ENCODE measurements at regions not wholly inside any gene's neighbourhood (a gene's known extent, or its start where the extent isn't known, plus 50 kb on each side); places are given as distances from the start of the nearest gene placed in this dataset.
A peak's percentile ranks its signal among the peaks of the same experiment; 100 is the strongest.

GRCh38 chr5:165057145-165057544, 1551.7 kb downstream of the MAT2B start:
- no peak overlapping the region for H3K18ac ChIP-seq (ENCODE audit: low read depth in 1 of 2, low read length in 2 of 2)
- H2AFZ ChIP-seq (ENCODE audit: low read depth, low read length) = no peak overlapping the region
- WGBS = 92% methylated on average over 2 of the region's 2 CpGs
- H2BK12ac ChIP-seq (ENCODE audit: low read length in 2 of 2) = no peak overlapping the region
- no peak overlapping the region for H4K8ac ChIP-seq (ENCODE audit: low read length)
- H3K23ac ChIP-seq (ENCODE audit: low read length in 2 of 2) = no peak overlapping the region
- no peak overlapping the region for H2BK5ac ChIP-seq (ENCODE audit: low read depth, low read length, poor library complexity, severe bottlenecking)
- H3K4ac ChIP-seq (ENCODE audit: low read depth in 1 of 2, low read length in 2 of 2) = no peak overlapping the region
- no peak overlapping the region for H3K4me2 ChIP-seq (ENCODE audit: low read length, poor library complexity, severe bottlenecking)
- H3K27ac ChIP-seq (ENCODE audit: low read length, poor library complexity, severe bottlenecking) = no peak overlapping the region
- H3K9ac ChIP-seq (ENCODE audit: low read length) = no peak overlapping the region
- H2BK120ac ChIP-seq (ENCODE audit: low read depth, low read length) = no peak overlapping the region
- H4K91ac ChIP-seq (ENCODE audit: low read length) = no peak overlapping the region
- H3K36me3 ChIP-seq (ENCODE audit: control insufficient read depth in 1 of 2, insufficient read depth in 2 of 2, low read depth in 1 of 2, low read length in 2 of 2) = no peaks in the 10 kb centered on the region
- no peak overlapping the region for H2AK5ac ChIP-seq (ENCODE audit: low read length, severe bottlenecking)
- no peaks in the 10 kb centered on the region for H3K4me1 ChIP-seq (ENCODE audit: control insufficient read depth, insufficient read depth, low read depth, low read length)
- peak; percentile 2 for DNase-seq
- no peaks in the 10 kb centered on the region for H3K79me1 ChIP-seq (replicated peaks; ENCODE audit: low read length, poor library complexity, severe bottlenecking)
- H2BK15ac ChIP-seq (ENCODE audit: low read depth, poor library complexity, severe bottlenecking) = no peak overlapping the region
- H3K27me3 ChIP-seq (ENCODE audit: control insufficient read depth in 1 of 2, insufficient read depth in 1 of 2, low read length in 2 of 2) = no peaks in the 10 kb centered on the region
- H3K4me3 ChIP-seq (ENCODE audit: insufficient read depth in 1 of 2, low read depth in 1 of 2, low read length in 2 of 2) = no peak overlapping the region
- H3K9me3 ChIP-seq (ENCODE audit: control insufficient read depth, low read length) = no peaks in the 10 kb centered on the region
- no peak overlapping the region for H3K14ac ChIP-seq (ENCODE audit: low read length in 2 of 2)

- DNase-seq = no peak
- Histone ChIP-seq H3K14ac (ENCODE audit: low read length in 2 of 2) (no peak overlapping the region), H2BK15ac (ENCODE audit: low read depth, poor library complexity, severe bottlenecking) (no peak overlapping the region), H3K9ac (ENCODE audit: low read length) (no peak overlapping the region), H3K4me2 (ENCODE audit: low read length, poor library complexity, severe bottlenecking) (no peak overlapping the region), H2BK12ac (ENCODE audit: low read length in 2 of 2) (no peak overlapping the region), H3K4me1 (ENCODE audit: control insufficient read depth, insufficient read depth, low read depth, low read length) (no peaks in the 10 kb centered on the region), H3K23ac (ENCODE audit: low read length in 2 of 2) (no peak overlapping the region), H3K27ac (ENCODE audit: low read length, poor library complexity, severe bottlenecking) (no peak overlapping the region), H2BK120ac (ENCODE audit: low read depth, low read length) (no peak overlapping the region), H3K9me3 (ENCODE audit: control insufficient read depth, low read length) (no peaks in the 10 kb centered on the region), H4K91ac (ENCODE audit: low read length) (no peak overlapping the region), H4K8ac (ENCODE audit: low read length) (no peak overlapping the region), H3K18ac (ENCODE audit: low read depth in 1 of 2, low read length in 2 of 2) (no peak overlapping the region), H2BK5ac (ENCODE audit: low read depth, low read length, poor library complexity, severe bottlenecking) (no peak overlapping the region), H2AFZ (ENCODE audit: low read depth, low read length) (no peak overlapping the region), H3K79me1 (replicated peaks; ENCODE audit: low read length, poor library complexity, severe bottlenecking) (no peaks in the 10 kb centered on the region), H3K36me3 (ENCODE audit: control insufficient read depth in 1 of 2, insufficient read depth in 2 of 2, low read depth in 1 of 2, low read length in 2 of 2) (no peaks in the 10 kb centered on the region), H3K27me3 (ENCODE audit: control insufficient read depth in 1 of 2, insufficient read depth in 1 of 2, low read length in 2 of 2) (no peaks in the 10 kb centered on the region), H3K4ac (ENCODE audit: low read depth in 1 of 2, low read length in 2 of 2) (no peak overlapping the region), H2AK5ac (ENCODE audit: low read length, severe bottlenecking) (no peak overlapping the region), H3K4me3 (ENCODE audit: insufficient read depth in 1 of 2, low read depth in 1 of 2, low read length in 2 of 2) (no peak overlapping the region)
- 100% methylated on average over 2 of the region's 3 CpGs for WGBS
These were observed 1561.4 kb downstream of the MAT2B start for GRCh38 chr5:165066751-165067385.

- H2BK15ac ChIP-seq (ENCODE audit: low read depth, poor library complexity, severe bottlenecking) = no peak overlapping the region
- no peak overlapping the region for H2AK5ac ChIP-seq (ENCODE audit: low read length, severe bottlenecking)
- no peak overlapping the region for H3K4me2 ChIP-seq (ENCODE audit: low read length, poor library complexity, severe bottlenecking)
- WGBS = 78% methylated on average over 2 of the region's 2 CpGs
- no peak overlapping the region for H2BK5ac ChIP-seq (ENCODE audit: low read depth, low read length, poor library complexity, severe bottlenecking)
- H3K4me1 ChIP-seq (ENCODE audit: control insufficient read depth, insufficient read depth, low read depth, low read length) = no peaks in the 10 kb centered on the region
- no peak overlapping the region for H2AFZ ChIP-seq (ENCODE audit: low read depth, low read length)
- no peaks in the 10 kb centered on the region for H3K27me3 ChIP-seq (ENCODE audit: control insufficient read depth in 1 of 2, insufficient read depth in 1 of 2, low read length in 2 of 2)
- H2BK12ac ChIP-seq (ENCODE audit: low read length in 2 of 2) = no peak overlapping the region
- H2BK120ac ChIP-seq (ENCODE audit: low read depth, low read length) = no peak overlapping the region
- no peak overlapping the region for H3K14ac ChIP-seq (ENCODE audit: low read length in 2 of 2)
- no peak overlapping the region for H3K9ac ChIP-seq (ENCODE audit: low read length)
- H3K27ac ChIP-seq (ENCODE audit: low read length, poor library complexity, severe bottlenecking) = no peak overlapping the region
- H3K18ac ChIP-seq (ENCODE audit: low read depth in 1 of 2, low read length in 2 of 2) = no peak overlapping the region
- H4K91ac ChIP-seq (ENCODE audit: low read length) = no peak overlapping the region
- no peaks in the 10 kb centered on the region for H3K36me3 ChIP-seq (ENCODE audit: control insufficient read depth in 1 of 2, insufficient read depth in 2 of 2, low read depth in 1 of 2, low read length in 2 of 2)
- no peaks in the 10 kb centered on the region for H3K79me1 ChIP-seq (replicated peaks; ENCODE audit: low read length, poor library complexity, severe bottlenecking)
- H4K8ac ChIP-seq (ENCODE audit: low read length) = no peak overlapping the region
- no peak overlapping the region for H3K4me3 ChIP-seq (ENCODE audit: insufficient read depth in 1 of 2, low read depth in 1 of 2, low read length in 2 of 2)
- no peak overlapping the region for H3K23ac ChIP-seq (ENCODE audit: low read length in 2 of 2)
- no peak overlapping the region for H3K4ac ChIP-seq (ENCODE audit: low read depth in 1 of 2, low read length in 2 of 2)
- H3K9me3 ChIP-seq (ENCODE audit: control insufficient read depth, low read length) = peaks cover 3% of the 10 kb centered on the region
- DNase-seq = peak; percentile 3
These were observed 1571.3 kb downstream of the MAT2B start for GRCh38 chr5:165076686-165077085.

GRCh38 chr5:165079389-165079788, 1574.0 kb downstream of the MAT2B start:
- Histone ChIP-seq H3K23ac (ENCODE audit: low read length in 2 of 2) (no peak overlapping the region), H3K36me3 (ENCODE audit: control insufficient read depth in 1 of 2, insufficient read depth in 2 of 2, low read depth in 1 of 2, low read length in 2 of 2) (no peaks in the 10 kb centered on the region), H3K4me3 (ENCODE audit: insufficient read depth in 1 of 2, low read depth in 1 of 2, low read length in 2 of 2) (no peak overlapping the region), H2AFZ (ENCODE audit: low read depth, low read length) (no peak overlapping the region), H3K27ac (ENCODE audit: low read length, poor library complexity, severe bottlenecking) (no peak overlapping the region), H3K79me1 (replicated peaks; ENCODE audit: low read length, poor library complexity, severe bottlenecking) (no peaks in the 10 kb centered on the region), H3K14ac (ENCODE audit: low read length in 2 of 2) (no peak overlapping the region), H2BK12ac (ENCODE audit: low read length in 2 of 2) (no peak overlapping the region), H4K8ac (ENCODE audit: low read length) (no peak overlapping the region), H3K4ac (ENCODE audit: low read depth in 1 of 2, low read length in 2 of 2) (no peak overlapping the region), H2BK15ac (ENCODE audit: low read depth, poor library complexity, severe bottlenecking) (no peak overlapping the region), H3K27me3 (ENCODE audit: control insufficient read depth in 1 of 2, insufficient read depth in 1 of 2, low read length in 2 of 2) (no peaks in the 10 kb centered on the region), H4K91ac (ENCODE audit: low read length) (no peak overlapping the region), H3K9ac (ENCODE audit: low read length) (no peak overlapping the region), H2AK5ac (ENCODE audit: low read length, severe bottlenecking) (no peak overlapping the region), H3K4me1 (ENCODE audit: control insufficient read depth, insufficient read depth, low read depth, low read length) (no peaks in the 10 kb centered on the region), H3K18ac (ENCODE audit: low read depth in 1 of 2, low read length in 2 of 2) (no peak overlapping the region), H2BK5ac (ENCODE audit: low read depth, low read length, poor library complexity, severe bottlenecking) (no peak overlapping the region), H3K4me2 (ENCODE audit: low read length, poor library complexity, severe bottlenecking) (no peak overlapping the region), H2BK120ac (ENCODE audit: low read depth, low read length) (no peak overlapping the region), H3K9me3 (ENCODE audit: control insufficient read depth, low read length) (peaks cover 3% of the 10 kb centered on the region)
- DNase-seq = no peak
- WGBS = no CpG with 5 or more reads among the region's 3 CpGs
